Keratinocyte (primary cell): ENCODE measurements at regions not wholly inside any gene's neighbourhood (a gene's known extent, or its start where the extent isn't known, plus 50 kb on each side); places are given as distances from the start of the nearest gene placed in this dataset.
A peak's percentile ranks its signal among the peaks of the same experiment; 100 is the strongest.

Experiments
- DNase-seq: peaks from one replicate; pipeline ENCODE4 v3.0.0-alpha.2; 2011; ENCODE audit warnings: low read depth, missing footprints, low spot score
- FAIRE-seq: peaks from 2 replicates; lab custom pipeline; 2011; peaks lifted over from hg19 to GRCh38; lab: Jason Lieb, UNC
- H2AFZ ChIP-seq: 2 replicates; pipeline ENCODE4 v1.6.0; 2012; ENCODE audit warnings: low read length, control low read depth, inconsistent platforms; ENCODE audit not compliant: control insufficient read depth
- H3K27ac ChIP-seq: 2 replicates; pipeline ENCODE4 v1.5.1; 2011; ENCODE audit warnings: low read length; ENCODE audit not compliant: control insufficient read depth, insufficient read depth
- H3K27me3 ChIP-seq: 3 replicates; pipeline ENCODE4 v1.6.0; 2011; ENCODE audit warnings: low read length; ENCODE audit not compliant: control insufficient read depth, insufficient read depth; ENCODE audit errors: extremely low read depth
- H3K36me3 ChIP-seq, 2 experiments: 2 replicates in 1 of 2; 3 replicates in 1 of 2; pipeline ENCODE4 v1.5.1; 2011; ENCODE audit warnings: low read length in 2 of 2, mild to moderate bottlenecking in 1 of 2; ENCODE audit not compliant: control insufficient read depth in 2 of 2, insufficient read depth in 2 of 2; ENCODE audit errors: extremely low read depth in 1 of 2
- H3K4me1 ChIP-seq: 3 replicates; pipeline ENCODE4 v1.5.1; 2011; ENCODE audit warnings: low read length; ENCODE audit not compliant: control insufficient read depth, insufficient read depth; ENCODE audit errors: extremely low read depth
- H3K4me2 ChIP-seq: 3 replicates; pipeline ENCODE4 v1.6.0; 2011; ENCODE audit warnings: low read depth, low read length; ENCODE audit not compliant: control insufficient read depth, insufficient read depth; ENCODE audit errors: extremely low read depth
- H3K4me3 ChIP-seq, 3 experiments: fragments of 200-600 bp in 1 of 3; sonication (generic) in 1 of 3; 2 replicates in 2 of 3; 3 replicates in 1 of 3; pipeline ENCODE4 v1.5.1; 2011 to 2016; ENCODE audit warnings: low read length in 3 of 3, mild to moderate bottlenecking in 3 of 3, control low read depth in 2 of 3, inconsistent platforms in 1 of 3, low read depth in 1 of 3, mixed read lengths in 1 of 3, mixed run types in 1 of 3, moderate library complexity in 1 of 3; ENCODE audit not compliant: control insufficient read depth in 2 of 3, insufficient read depth in 2 of 3; ENCODE audit errors: extremely low read depth in 1 of 3
- H3K79me2 ChIP-seq: 2 replicates; pipeline ENCODE4 v1.6.0; 2012; ENCODE audit warnings: low read length; ENCODE audit not compliant: control insufficient read depth, insufficient read depth
- H3K9ac ChIP-seq: 3 replicates; pipeline ENCODE4 v1.6.0; 2011; ENCODE audit warnings: low read length; ENCODE audit not compliant: control insufficient read depth, insufficient read depth; ENCODE audit errors: extremely low read depth
- H3K9me1 ChIP-seq: 3 replicates; pipeline ENCODE4 v1.6.0; 2011; ENCODE audit warnings: low read length; ENCODE audit not compliant: control insufficient read depth, insufficient read depth; ENCODE audit errors: extremely low read depth
- H3K9me3 ChIP-seq: 2 replicates; pipeline ENCODE4 v1.5.1; 2012; ENCODE audit warnings: low read depth, low read length; ENCODE audit not compliant: control insufficient read depth
- H4K20me1 ChIP-seq: 3 replicates; pipeline ENCODE4 v1.6.0; 2011; ENCODE audit warnings: low read length; ENCODE audit not compliant: control insufficient read depth, insufficient read depth; ENCODE audit errors: extremely low read depth
- CTCF ChIP-seq, 3 experiments: IDR thresholded peaks in 1 of 3; conservative IDR thresholded peaks in 1 of 3; optimal IDR thresholded peaks in 1 of 3; 2 replicates in 2 of 3; 3 replicates in 1 of 3; pipeline versions ENCODE3 to v1.5.1; 2011; ENCODE audit warnings: low read length in 3 of 3, mild to moderate bottlenecking in 3 of 3, moderate library complexity in 2 of 3, control low read depth in 1 of 3, inconsistent platforms in 1 of 3; ENCODE audit not compliant: insufficient read depth in 2 of 3; ENCODE audit errors: extremely low read depth in 1 of 3
- EZH2 ChIP-seq: IDR thresholded peaks from one replicate; pipeline ENCODE4 v1.6.1; 2012; ENCODE audit warnings: inconsistent platforms, mild to moderate bottlenecking, low read length, moderate library complexity
- dilution Hi-C: fragments of 300-500 bp; cut with MboI; formaldehyde crosslinking; loops from one replicate; pipeline ENCODE4 v1.7.0; 2020; ENCODE audit warnings: low sequenced_read_pairs; ENCODE audit not compliant: extremely low pct_ligation_motif_present

DNA sequence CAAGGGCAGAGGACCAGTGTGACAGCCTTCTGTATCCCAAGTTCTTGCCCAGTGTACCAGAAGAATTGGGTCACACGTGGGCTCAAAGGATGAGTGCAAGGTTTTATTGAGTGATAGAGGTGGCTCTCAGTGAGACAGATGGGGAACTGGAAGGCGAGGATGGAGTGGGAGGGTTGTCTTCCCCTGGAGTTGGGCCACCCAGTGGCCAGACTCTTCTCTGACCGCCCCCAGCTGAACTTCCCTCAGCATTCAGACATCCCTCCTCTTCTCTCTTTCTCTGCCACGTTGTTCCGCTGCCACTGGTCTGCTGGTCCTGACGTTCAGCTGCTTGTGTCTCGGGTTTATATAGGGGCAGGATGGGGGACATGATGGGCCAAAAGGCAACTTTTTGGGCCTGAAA, 150.1 kb upstream of the IVNS1ABP start:
- DNase-seq, result no peak
- H3K36me3 ChIP-seq, result no peaks in the 10 kb centered on the region
- no peaks in the 10 kb centered on the region for H3K27me3 ChIP-seq
- dilution Hi-C loops, result no loop called here
- H4K20me1 ChIP-seq, result no peaks in the 10 kb centered on the region
- TF ChIP-seq CTCF (optimal IDR thresholded peaks at IDR 0.05 in 1 of 3, IDR thresholded peaks at IDR 0.05 in 1 of 3, conservative IDR thresholded peaks at IDR 0.05 in 1 of 3; ENCODE audit: extremely low read depth in 1 of 3, insufficient read depth in 2 of 3, low read length in 3 of 3) (no peak), EZH2 (no peak)
- no peaks in the 10 kb centered on the region for H3K9me3 ChIP-seq
- no peak overlapping the region for H3K4me2 ChIP-seq
- no peak overlapping the region for H3K27ac ChIP-seq
- no peak overlapping the region for H3K4me3 ChIP-seq
- no peaks in the 10 kb centered on the region for H3K9me1 ChIP-seq
- FAIRE-seq, result no peak
- H3K4me1 ChIP-seq, result no peaks in the 10 kb centered on the region
- no peaks in the 10 kb centered on the region for H3K79me2 ChIP-seq
- no peak overlapping the region for H3K9ac ChIP-seq
- no peak overlapping the region for H2AFZ ChIP-seq

GRCh38 chr1:185464777-185465176, 147.7 kb upstream of the IVNS1ABP start:
- Histone ChIP-seq H3K79me2 (no peaks in the 10 kb centered on the region), H3K9ac (no peak overlapping the region), H3K27ac (no peak overlapping the region), H4K20me1 (no peaks in the 10 kb centered on the region), H3K4me2 (no peak overlapping the region), H3K9me3 (no peaks in the 10 kb centered on the region), H3K4me3 (no peak overlapping the region), H3K27me3 (no peaks in the 10 kb centered on the region), H3K9me1 (no peaks in the 10 kb centered on the region), H3K4me1 (no peaks in the 10 kb centered on the region), H2AFZ (peak overlapping the region; percentile 59), H3K36me3 (no peaks in the 10 kb centered on the region)
- dilution Hi-C loops, result no loop called here
- DNase-seq (no peak), FAIRE-seq (no peak)
- TF ChIP-seq CTCF (optimal IDR thresholded peaks at IDR 0.05 in 1 of 3, IDR thresholded peaks at IDR 0.05 in 1 of 3, conservative IDR thresholded peaks at IDR 0.05 in 1 of 3; ENCODE audit: extremely low read depth in 1 of 3, insufficient read depth in 2 of 3, low read length in 3 of 3) (no peak), EZH2 (no peak)
